Pulmonary artery endothelial cell (primary cell): ENCODE measurements at regions not wholly inside any gene's neighbourhood (a gene's known extent, or its start where the extent isn't known, plus 50 kb on each side); places are given as distances from the start of the nearest gene placed in this dataset.

Experiments
- DNase-seq: peaks from one replicate; pipeline ENCODE4 v3.0.0-alpha.2; 2011; ENCODE audit warnings: low read depth, low spot score

- no peak for DNase-seq
Observed at GRCh38 chr3:81439108-81439507, 322.3 kb downstream of the GBE1 start.

GRCh38 chr3:81437683-81438082 is 323.8 kb downstream of the GBE1 start:
- no peak for DNase-seq

- DNase-seq = no peak
Observed at GRCh38 chr3:81436182-81436581, 325.3 kb downstream of the GBE1 start.

- DNase-seq = no peak
Observed at GRCh38 chr3:81435050-81435449, 326.4 kb downstream of the GBE1 start.

- DNase-seq = no peak
Observed at GRCh38 chr3:81434161-81434560, 327.3 kb downstream of the GBE1 start.

GRCh38 chr3:81433675-81434074 is 327.8 kb downstream of the GBE1 start:
- no peak for DNase-seq

GRCh38 chr3:81432456-81432855 is 329.0 kb downstream of the GBE1 start:
- no peak for DNase-seq

GRCh38 chr3:81426826-81427577 is 334.4 kb downstream of the GBE1 start:
- no peak for DNase-seq

GRCh38 chr3:81425198-81425868 is 336.1 kb downstream of the GBE1 start:
- DNase-seq = peak; percentile 76

GRCh38 chr3:81419228-81419627 is 342.2 kb downstream of the GBE1 start:
- DNase-seq = no peak

GRCh38 chr3:81416812-81417211 is 344.6 kb downstream of the GBE1 start:
- DNase-seq = no peak

GRCh38 chr3:81406318-81406717 is 355.1 kb downstream of the GBE1 start:
- DNase-seq = no peak

- DNase-seq = no peak
Observed at GRCh38 chr3:81395739-81396513, 365.5 kb downstream of the GBE1 start.

- no peak for DNase-seq
Observed at GRCh38 chr3:81394651-81395524, 366.6 kb downstream of the GBE1 start.

GRCh38 chr3:81393251-81393650 is 368.2 kb downstream of the GBE1 start:
- no peak for DNase-seq

- DNase-seq = no peak
Observed at GRCh38 chr3:81390796-81391195, 370.6 kb downstream of the GBE1 start.

GRCh38 chr3:81388191-81388590 is 373.3 kb downstream of the GBE1 start:
- DNase-seq = no peak

GRCh38 chr3:81382470-81382869 is 379.0 kb downstream of the GBE1 start:
- DNase-seq = no peak

- no peak for DNase-seq
Observed at GRCh38 chr3:81380234-81380633, 381.2 kb downstream of the GBE1 start.

GRCh38 chr3:81378552-81379293 is 382.7 kb downstream of the GBE1 start:
- DNase-seq = no peak

- no peak for DNase-seq
Observed at GRCh38 chr3:81375921-81376320, 385.5 kb downstream of the GBE1 start.
